ENCODE measurements at regions not wholly inside any gene's neighbourhood (a gene's known extent, or its start where the extent isn't known, plus 50 kb on each side); places are given as distances from the start of the nearest gene placed in this dataset.

GRCh38 chr12:25785134-25785533 is 173.3 kb upstream of the RASSF8 start:
- Histone ChIP-seq H3K4me1 (peaks cover 0 to 12% (median 0%) of the 10 kb centered on the region in 3 donors), H3K9me3 (no peaks in the 10 kb centered on the region), H3K27ac (no peak overlapping the region), H3K36me3 (no peaks in the 10 kb centered on the region), H3K4me3 (no peak overlapping the region), H3K27me3 (no peaks in the 10 kb centered on the region)
- TF ChIP-seq EP300 (IDR thresholded peaks at IDR 0.05): no peak
- no peak for ATAC-seq
- 66 to 83% methylated on average over 3 to 4 of the region's 4 CpGs for WGBS, 2 donors (ENCODE audit: low coverage in 1 of 2)

- Histone ChIP-seq H3K27me3 (no peaks in the 10 kb centered on the region), H3K4me3 (no peak overlapping the region), H3K9me3 (no peaks in the 10 kb centered on the region), H3K27ac (no peak overlapping the region), H3K4me1 (peaks cover 0 to 14% (median 0%) of the 10 kb centered on the region in 3 donors), H3K36me3 (no peaks in the 10 kb centered on the region)
- ATAC-seq: no peak
- TF ChIP-seq EP300 (IDR thresholded peaks at IDR 0.05): no peak
- TF ChIP-seq, protein P1, sequence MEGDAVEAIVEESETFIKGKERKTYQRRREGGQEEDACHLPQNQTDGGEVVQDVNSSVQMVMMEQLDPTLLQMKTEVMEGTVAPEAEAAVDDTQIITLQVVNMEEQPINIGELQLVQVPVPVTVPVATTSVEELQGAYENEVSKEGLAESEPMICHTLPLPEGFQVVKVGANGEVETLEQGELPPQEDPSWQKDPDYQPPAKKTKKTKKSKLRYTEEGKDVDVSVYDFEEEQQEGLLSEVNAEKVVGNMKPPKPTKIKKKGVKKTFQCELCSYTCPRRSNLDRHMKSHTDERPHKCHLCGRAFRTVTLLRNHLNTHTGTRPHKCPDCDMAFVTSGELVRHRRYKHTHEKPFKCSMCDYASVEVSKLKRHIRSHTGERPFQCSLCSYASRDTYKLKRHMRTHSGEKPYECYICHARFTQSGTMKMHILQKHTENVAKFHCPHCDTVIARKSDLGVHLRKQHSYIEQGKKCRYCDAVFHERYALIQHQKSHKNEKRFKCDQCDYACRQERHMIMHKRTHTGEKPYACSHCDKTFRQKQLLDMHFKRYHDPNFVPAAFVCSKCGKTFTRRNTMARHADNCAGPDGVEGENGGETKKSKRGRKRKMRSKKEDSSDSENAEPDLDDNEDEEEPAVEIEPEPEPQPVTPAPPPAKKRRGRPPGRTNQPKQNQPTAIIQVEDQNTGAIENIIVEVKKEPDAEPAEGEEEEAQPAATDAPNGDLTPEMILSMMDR (IDR thresholded peaks at IDR 0.05): no peak
- TF ChIP-seq POLR2A (IDR thresholded peaks at IDR 0.05): no peak
- TF ChIP-seq POLR2AphosphoS5 (IDR thresholded peaks at IDR 0.05): no peak
- 46 to 47% methylated on average over 2 of the region's 2 CpGs for WGBS, 2 donors (ENCODE audit: low coverage in 1 of 2)
Observed at GRCh38 chr12:25787701-25788100, 170.8 kb upstream of the RASSF8 start.

- Histone ChIP-seq H3K36me3 (no peaks in the 10 kb centered on the region), H3K9me3 (no peaks in the 10 kb centered on the region), H3K27ac (peak overlapping the region in 3 of 4 donors; percentile 25 to 43 (median 28)), H3K4me3 (no peak overlapping the region), H3K4me1 (peaks cover 0 to 14% (median 0%) of the 10 kb centered on the region in 3 donors), H3K27me3 (no peaks in the 10 kb centered on the region)
- TF ChIP-seq POLR2AphosphoS5 (IDR thresholded peaks at IDR 0.05) (no peak), EP300 (IDR thresholded peaks at IDR 0.05) (no peak), POLR2A (IDR thresholded peaks at IDR 0.05) (no peak)
- TF ChIP-seq, protein P1 (IDR thresholded peaks at IDR 0.05): no peak
- 67 to 75% methylated on average over 1 of the region's 1 CpG for WGBS, 2 donors (ENCODE audit: low coverage in 1 of 2)
- ATAC-seq: no peak
Observed at GRCh38 chr12:25788707-25789442, 169.6 kb upstream of the RASSF8 start.

- Histone ChIP-seq H3K36me3 (no peaks in the 10 kb centered on the region), H3K9me3 (no peaks in the 10 kb centered on the region), H3K4me1 (peaks cover 0 to 14% (median 0%) of the 10 kb centered on the region in 3 donors), H3K4me3 (no peak overlapping the region), H3K27me3 (no peaks in the 10 kb centered on the region), H3K27ac (peak overlapping the region in 3 of 4 donors; percentile 25 to 43 (median 28))
- TF ChIP-seq EP300 (IDR thresholded peaks at IDR 0.05): no peak
- TF ChIP-seq POLR2AphosphoS5 (IDR thresholded peaks at IDR 0.05): peak; percentile 48
- WGBS, 2 donors (ENCODE audit: low coverage in 1 of 2): 26 to 65% methylated on average over 3 to 4 of the region's 4 CpGs
- ATAC-seq: no peak
Observed at GRCh38 chr12:25789541-25789944, 168.9 kb upstream of the RASSF8 start.

GRCh38 chr12:25792031-25792430 is 166.5 kb upstream of the RASSF8 start:
- no peak overlapping the region for H3K4me3 ChIP-seq
- H3K27ac ChIP-seq: no peak overlapping the region
- peaks cover 0 to 14% (median 0%) of the 10 kb centered on the region in 3 donors for H3K4me1 ChIP-seq
- no peaks in the 10 kb centered on the region for H3K9me3 ChIP-seq
- 81 to 91% methylated on average over 1 of the region's 1 CpG for WGBS, 2 donors (ENCODE audit: low coverage in 1 of 2)
- no peak for ATAC-seq
- TF ChIP-seq, protein P1 (IDR thresholded peaks at IDR 0.05): no peak
- no peak for TF ChIP-seq POLR2A (IDR thresholded peaks at IDR 0.05)
- no peak for TF ChIP-seq POLR2AphosphoS5 (IDR thresholded peaks at IDR 0.05)
- no peak for TF ChIP-seq EP300 (IDR thresholded peaks at IDR 0.05)
- H3K36me3 ChIP-seq: no peaks in the 10 kb centered on the region
- H3K27me3 ChIP-seq: no peaks in the 10 kb centered on the region

DNA sequence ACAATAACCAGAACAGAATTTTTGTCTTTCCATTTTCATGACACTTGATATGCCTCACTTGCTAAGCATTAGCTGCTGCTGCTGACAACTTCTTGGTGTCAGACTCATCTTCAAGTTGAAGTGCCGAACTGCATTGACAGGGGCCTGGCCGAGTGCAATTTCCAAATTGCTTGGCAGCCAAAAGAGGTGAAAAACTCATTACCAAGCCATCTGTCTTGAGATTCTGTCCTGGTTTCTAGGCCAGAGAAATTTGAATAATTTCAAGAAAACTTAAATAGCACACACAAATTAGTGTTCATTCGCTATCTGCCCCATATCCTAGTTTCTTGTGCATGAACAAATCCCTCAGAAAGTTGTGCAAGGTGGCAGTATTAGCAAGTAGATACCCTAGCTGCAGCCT is 165.3 kb upstream of the RASSF8 start:
- TF ChIP-seq, protein P1 (IDR thresholded peaks at IDR 0.05): no peak
- TF ChIP-seq EP300 (IDR thresholded peaks at IDR 0.05) (no peak), POLR2A (IDR thresholded peaks at IDR 0.05) (no peak), POLR2AphosphoS5 (IDR thresholded peaks at IDR 0.05) (no peak)
- no peak for ATAC-seq
- Histone ChIP-seq H3K4me3 (no peak overlapping the region), H3K9me3 (no peaks in the 10 kb centered on the region), H3K27me3 (no peaks in the 10 kb centered on the region), H3K36me3 (no peaks in the 10 kb centered on the region), H3K27ac (no peak overlapping the region), H3K4me1 (peaks cover 0 to 14% (median 0%) of the 10 kb centered on the region in 3 donors)
- 85 to 92% methylated on average over 2 to 3 of the region's 3 CpGs for WGBS, 2 donors (ENCODE audit: low coverage in 1 of 2)

All from gastroesophageal sphincter (tissue), 4 donors.